PC-3 (cell line): ENCODE measurements at regions not wholly inside any gene's neighbourhood (a gene's known extent, or its start where the extent isn't known, plus 50 kb on each side); places are given as distances from the start of the nearest gene placed in this dataset.

Source experiments
- CTCF ChIP-seq: fragments of 300-600 bp; sonication (generic); conservative IDR thresholded peaks from 2 replicates; pipeline ENCODE4 v1.5.1; 2017; ENCODE audit warnings: antibody characterized with exemption, low read depth, mild to moderate bottlenecking, low read length
- EZH2 ChIP-seq: fragments of 300-600 bp; sonication (generic); IDR thresholded peaks from one replicate; pipeline ENCODE4 v1.6.1; 2017; ENCODE audit warnings: antibody characterized with exemption, mild to moderate bottlenecking, low read length; ENCODE audit not compliant: unreplicated experiment
- EZH2phosphoT487 ChIP-seq: fragments of 300-600 bp; sonication (generic); IDR thresholded peaks from 2 replicates; pipeline ENCODE4 v1.6.1; 2018; ENCODE audit warnings: mild to moderate bottlenecking, antibody characterized with exemption, low read length, borderline replicate concordance

GRCh38 chr10:35751347-35751746, 109.3 kb upstream of the FZD8 start:
- no peak for TF ChIP-seq CTCF
- no peak for TF ChIP-seq EZH2
- no peak for TF ChIP-seq EZH2phosphoT487
